ENCODE measurements at regions not wholly inside any gene's neighbourhood (a gene's known extent, or its start where the extent isn't known, plus 50 kb on each side); places are given as distances from the start of the nearest gene placed in this dataset.

GRCh38 chr2:48890454-48891131, 135.1 kb upstream of the LHCGR start:
- H3K4me1 Mint-ChIP-seq = peaks cover 16% of the 10 kb centered on the region
- H3K36me3 ChIP-seq (ENCODE audit: control insufficient read depth, insufficient read depth, low read length) = no peaks in the 10 kb centered on the region
- no peak for DNase-seq
- no peak overlapping the region for H3K27ac ChIP-seq (ENCODE audit: low read depth, low read length)
- no peak overlapping the region for H3K4me3 ChIP-seq (ENCODE audit: low read length)
- H3K9ac ChIP-seq (ENCODE audit: extremely low read depth, low read length, poor library complexity, severe bottlenecking) = no peak overlapping the region
- H3K9me3 Mint-ChIP-seq = no peaks in the 10 kb centered on the region
- H3K4me3 Mint-ChIP-seq = no peak overlapping the region
- H3K27me3 Mint-ChIP-seq (ENCODE audit: insufficient read depth) = no peaks in the 10 kb centered on the region
- no peaks in the 10 kb centered on the region for H3K36me3 Mint-ChIP-seq (ENCODE audit: low read depth)
- TF ChIP-seq, protein P1, sequence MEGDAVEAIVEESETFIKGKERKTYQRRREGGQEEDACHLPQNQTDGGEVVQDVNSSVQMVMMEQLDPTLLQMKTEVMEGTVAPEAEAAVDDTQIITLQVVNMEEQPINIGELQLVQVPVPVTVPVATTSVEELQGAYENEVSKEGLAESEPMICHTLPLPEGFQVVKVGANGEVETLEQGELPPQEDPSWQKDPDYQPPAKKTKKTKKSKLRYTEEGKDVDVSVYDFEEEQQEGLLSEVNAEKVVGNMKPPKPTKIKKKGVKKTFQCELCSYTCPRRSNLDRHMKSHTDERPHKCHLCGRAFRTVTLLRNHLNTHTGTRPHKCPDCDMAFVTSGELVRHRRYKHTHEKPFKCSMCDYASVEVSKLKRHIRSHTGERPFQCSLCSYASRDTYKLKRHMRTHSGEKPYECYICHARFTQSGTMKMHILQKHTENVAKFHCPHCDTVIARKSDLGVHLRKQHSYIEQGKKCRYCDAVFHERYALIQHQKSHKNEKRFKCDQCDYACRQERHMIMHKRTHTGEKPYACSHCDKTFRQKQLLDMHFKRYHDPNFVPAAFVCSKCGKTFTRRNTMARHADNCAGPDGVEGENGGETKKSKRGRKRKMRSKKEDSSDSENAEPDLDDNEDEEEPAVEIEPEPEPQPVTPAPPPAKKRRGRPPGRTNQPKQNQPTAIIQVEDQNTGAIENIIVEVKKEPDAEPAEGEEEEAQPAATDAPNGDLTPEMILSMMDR (conservative IDR thresholded peaks at IDR 0.05) = no peak
- WGBS, 2 experiments (ENCODE audit: insufficient coverage in 1 of 2, insufficient read length in 1 of 2) = 94% methylated on average over 2 of the region's 3 CpGs; no CpG with 5 or more reads in 1 of the 2 experiments
- no peak overlapping the region for H3K27ac Mint-ChIP-seq
- H3K27me3 ChIP-seq (ENCODE audit: control insufficient read depth, insufficient read depth, low read length, poor library complexity, severe bottlenecking) = no peaks in the 10 kb centered on the region
- no peaks in the 10 kb centered on the region for H3K9me3 ChIP-seq (ENCODE audit: control insufficient read depth, low read length)
- peaks cover 15% of the 10 kb centered on the region for H3K4me1 ChIP-seq (ENCODE audit: control insufficient read depth, insufficient read depth, low read length)

DNA sequence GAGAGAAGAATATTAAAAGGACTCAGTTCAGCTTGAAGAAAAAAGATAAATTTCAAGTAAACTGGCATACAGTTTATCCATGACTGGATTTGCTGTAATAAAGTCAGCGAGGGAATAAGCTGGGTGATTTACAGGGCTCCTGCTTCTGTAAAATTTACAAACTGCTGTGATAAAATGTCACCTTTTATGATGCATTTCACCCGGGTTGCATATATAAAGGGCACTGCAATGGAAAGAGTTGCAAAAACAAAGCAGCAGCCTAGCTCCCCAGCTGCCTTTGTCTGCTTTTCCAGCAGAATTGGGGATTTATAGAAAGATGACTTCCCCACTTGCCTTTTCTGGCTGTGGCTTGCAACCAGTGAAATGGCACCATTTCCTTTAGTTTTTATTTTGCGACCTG, 132.5 kb upstream of the LHCGR start:
- H3K4me3 ChIP-seq (ENCODE audit: low read length) = no peak overlapping the region
- peaks cover 15% of the 10 kb centered on the region for H3K4me1 ChIP-seq (ENCODE audit: control insufficient read depth, insufficient read depth, low read length)
- no peaks in the 10 kb centered on the region for H3K27me3 ChIP-seq (ENCODE audit: control insufficient read depth, insufficient read depth, low read length, poor library complexity, severe bottlenecking)
- Mint-ChIP-seq H3K27me3 (ENCODE audit: insufficient read depth) (no peaks in the 10 kb centered on the region), H3K4me1 (peaks cover 10% of the 10 kb centered on the region), H3K27ac (no peak overlapping the region), H3K36me3 (ENCODE audit: low read depth) (no peaks in the 10 kb centered on the region), H3K9me3 (no peaks in the 10 kb centered on the region), H3K4me3 (no peak overlapping the region)
- no peak for DNase-seq
- no peaks in the 10 kb centered on the region for H3K36me3 ChIP-seq (ENCODE audit: control insufficient read depth, insufficient read depth, low read length)
- TF ChIP-seq, protein P1 (conservative IDR thresholded peaks at IDR 0.05) = no peak
- no peak overlapping the region for H3K9ac ChIP-seq (ENCODE audit: extremely low read depth, low read length, poor library complexity, severe bottlenecking)
- 62 to 63% methylated on average over 2 to 3 of the region's 3 CpGs for WGBS, 2 experiments (ENCODE audit: insufficient coverage in 1 of 2, insufficient read length in 1 of 2)
- H3K27ac ChIP-seq (ENCODE audit: low read depth, low read length) = no peak overlapping the region
- H3K9me3 ChIP-seq (ENCODE audit: control insufficient read depth, low read length) = no peaks in the 10 kb centered on the region

- 92 to 96% methylated on average over 2 to 3 of the region's 3 CpGs for WGBS, 2 experiments (ENCODE audit: insufficient coverage in 1 of 2, insufficient read length in 1 of 2)
- Histone ChIP-seq H3K27me3 (ENCODE audit: control insufficient read depth, insufficient read depth, low read length, poor library complexity, severe bottlenecking) (no peaks in the 10 kb centered on the region), H3K27ac (ENCODE audit: low read depth, low read length) (no peak overlapping the region), H3K4me3 (ENCODE audit: low read length) (no peak overlapping the region), H3K9ac (ENCODE audit: extremely low read depth, low read length, poor library complexity, severe bottlenecking) (no peak overlapping the region), H3K36me3 (ENCODE audit: control insufficient read depth, insufficient read depth, low read length) (no peaks in the 10 kb centered on the region), H3K4me1 (ENCODE audit: control insufficient read depth, insufficient read depth, low read length) (peaks cover 12% of the 10 kb centered on the region), H3K9me3 (ENCODE audit: control insufficient read depth, low read length) (no peaks in the 10 kb centered on the region)
- Mint-ChIP-seq H3K27ac (no peak overlapping the region), H3K4me3 (no peak overlapping the region), H3K9me3 (no peaks in the 10 kb centered on the region), H3K4me1 (peaks cover 3% of the 10 kb centered on the region), H3K27me3 (ENCODE audit: insufficient read depth) (no peaks in the 10 kb centered on the region), H3K36me3 (ENCODE audit: low read depth) (no peaks in the 10 kb centered on the region)
- DNase-seq = no peak
- TF ChIP-seq, protein P1 (conservative IDR thresholded peaks at IDR 0.05) = no peak
Measured at GRCh38 chr2:48886919-48887318, 131.4 kb upstream of the LHCGR start.
